ENCODE measurements at regions not wholly inside any gene's neighbourhood (a gene's known extent, or its start where the extent isn't known, plus 50 kb on each side); places are given as distances from the start of the nearest gene placed in this dataset.
A peak's percentile ranks its signal among the peaks of the same experiment; 100 is the strongest.

DNA sequence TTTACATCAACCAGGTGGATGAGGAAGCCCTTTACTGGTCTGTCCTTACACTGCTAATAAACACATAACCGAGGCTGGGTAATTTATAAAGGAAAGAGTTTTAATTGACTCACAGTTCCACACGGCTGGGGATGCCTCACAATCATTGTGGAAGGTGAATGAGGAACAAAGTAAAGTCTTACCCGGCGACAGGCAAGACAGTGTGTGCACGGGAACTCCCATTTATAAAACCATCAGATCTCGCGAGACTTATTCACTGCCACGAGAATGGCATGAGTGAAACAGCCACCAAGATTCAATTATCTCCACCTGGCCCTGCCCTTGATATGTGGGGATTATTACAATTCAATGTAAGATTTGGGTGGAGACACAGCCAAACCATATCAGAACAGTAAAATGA is 67.3 kb upstream of the GRAMD2B start:
- Histone ChIP-seq H3K9ac (ENCODE audit: low read length) (no peak overlapping the region), H3K9me3 (ENCODE audit: insufficient read depth, low read depth, low read length) (no peaks in the 10 kb centered on the region), H2BK120ac (ENCODE audit: insufficient read depth, low read length, poor library complexity) (no peak overlapping the region), H4K8ac (ENCODE audit: low read depth, low read length) (no peak overlapping the region), H3K4me3 (ENCODE audit: low read depth, low read length) (no peak overlapping the region), H3K4me2 (ENCODE audit: low read length) (no peak overlapping the region), H3K4ac (ENCODE audit: low read depth, low read length) (no peak overlapping the region), H2BK12ac (ENCODE audit: low read length) (no peak overlapping the region), H4K91ac (ENCODE audit: low read depth, low read length) (peak overlapping the region; percentile 4), H2BK5ac (ENCODE audit: low read depth, low read length, poor library complexity) (no peak overlapping the region), H2AK5ac (ENCODE audit: low read length) (no peak overlapping the region), H4K12ac (ENCODE audit: low read depth, low read length) (no peak overlapping the region), H3K79me2 (ENCODE audit: control insufficient read depth, insufficient read depth, low read length, poor library complexity) (no peaks in the 10 kb centered on the region), H3K36me3 (ENCODE audit: control insufficient read depth in 1 of 2, insufficient read depth in 2 of 2, low read length in 2 of 2) (no peaks in the 10 kb centered on the region), H3K27me3 (ENCODE audit: insufficient read depth, low read length) (no peaks in the 10 kb centered on the region), H2AFZ (ENCODE audit: insufficient read depth, low read length, poor library complexity) (no peak overlapping the region), H3K23ac (ENCODE audit: low read length) (no peak overlapping the region), H3K27ac (ENCODE audit: low read depth, low read length) (no peak overlapping the region), H3K14ac (ENCODE audit: low read length) (no peak overlapping the region), H3K4me1 (ENCODE audit: control insufficient read depth in 1 of 2, insufficient read depth in 2 of 2, low read length in 2 of 2) (no peaks in the 10 kb centered on the region), H3K18ac (ENCODE audit: low read length) (no peak overlapping the region), H3K79me1 (ENCODE audit: low read length) (peaks cover 9% of the 10 kb centered on the region)
- no peak for DNase-seq
- no CpG with 5 or more reads among the region's 8 CpGs for WGBS (ENCODE audit: extremely low coverage, insufficient coverage, insufficient read length)

DNA sequence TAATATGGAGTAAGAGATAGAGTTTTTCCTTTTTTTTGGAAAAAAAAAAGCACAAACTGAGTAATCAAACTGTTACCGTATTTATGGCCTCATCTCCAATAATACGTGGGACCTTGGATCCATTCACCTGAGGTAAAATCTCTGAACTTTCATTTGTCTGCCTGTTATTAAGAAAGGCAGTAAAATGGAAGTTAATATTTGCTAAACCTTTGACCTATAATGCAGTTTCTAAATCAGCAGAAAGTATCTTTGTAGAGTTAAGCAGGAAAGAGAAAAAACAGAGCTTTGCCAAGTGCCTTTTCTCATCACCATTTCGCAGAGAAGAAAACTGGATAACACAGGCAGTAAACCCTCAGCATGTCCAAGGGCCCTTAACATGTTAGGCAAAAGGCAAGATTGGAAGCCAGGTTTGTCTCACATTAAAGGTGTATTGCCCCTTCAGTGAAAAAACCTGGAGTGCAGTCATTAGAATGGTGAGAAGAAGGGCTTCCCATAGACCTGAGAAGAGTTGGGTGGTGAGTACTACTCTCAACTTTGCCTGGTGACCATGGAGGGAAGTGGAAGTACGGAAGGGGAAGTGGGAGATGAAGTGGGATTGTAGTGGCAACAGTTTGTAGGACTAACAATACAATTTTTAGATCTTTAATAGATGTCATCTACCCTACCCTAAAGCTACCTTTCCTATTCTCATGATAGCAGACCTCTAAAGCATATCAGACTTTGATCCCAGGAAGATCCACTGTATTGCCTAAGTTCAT is 65.4 kb upstream of the GRAMD2B start:
- WGBS (ENCODE audit: extremely low coverage, insufficient coverage, insufficient read length), result no CpG with 5 or more reads among the region's 4 CpGs
- no peak overlapping the region for H2BK120ac ChIP-seq (ENCODE audit: insufficient read depth, low read length, poor library complexity)
- H3K4me3 ChIP-seq (ENCODE audit: low read depth, low read length), result no peak overlapping the region
- H2AK5ac ChIP-seq (ENCODE audit: low read length), result no peak overlapping the region
- no peaks in the 10 kb centered on the region for H3K27me3 ChIP-seq (ENCODE audit: insufficient read depth, low read length)
- no peak overlapping the region for H2BK12ac ChIP-seq (ENCODE audit: low read length)
- H4K12ac ChIP-seq (ENCODE audit: low read depth, low read length), result no peak overlapping the region
- peaks cover 3% of the 10 kb centered on the region for H3K79me2 ChIP-seq (ENCODE audit: control insufficient read depth, insufficient read depth, low read length, poor library complexity)
- H3K14ac ChIP-seq (ENCODE audit: low read length), result no peak overlapping the region
- no peak overlapping the region for H3K4me2 ChIP-seq (ENCODE audit: low read length)
- no peak for DNase-seq
- H3K9ac ChIP-seq (ENCODE audit: low read length), result no peak overlapping the region
- H3K79me1 ChIP-seq (ENCODE audit: low read length), result peaks cover 13% of the 10 kb centered on the region
- H3K36me3 ChIP-seq (ENCODE audit: control insufficient read depth in 1 of 2, insufficient read depth in 2 of 2, low read length in 2 of 2), result no peaks in the 10 kb centered on the region
- H3K27ac ChIP-seq (ENCODE audit: low read depth, low read length), result no peak overlapping the region
- H3K4ac ChIP-seq (ENCODE audit: low read depth, low read length), result no peak overlapping the region
- no peak overlapping the region for H4K8ac ChIP-seq (ENCODE audit: low read depth, low read length)
- H3K23ac ChIP-seq (ENCODE audit: low read length), result no peak overlapping the region
- no peak overlapping the region for H2AFZ ChIP-seq (ENCODE audit: insufficient read depth, low read length, poor library complexity)
- H3K4me1 ChIP-seq (ENCODE audit: control insufficient read depth in 1 of 2, insufficient read depth in 2 of 2, low read length in 2 of 2), result no peaks in the 10 kb centered on the region
- no peak overlapping the region for H2BK5ac ChIP-seq (ENCODE audit: low read depth, low read length, poor library complexity)
- H3K18ac ChIP-seq (ENCODE audit: low read length), result no peak overlapping the region
- no peak overlapping the region for H4K91ac ChIP-seq (ENCODE audit: low read depth, low read length)
- no peaks in the 10 kb centered on the region for H3K9me3 ChIP-seq (ENCODE audit: insufficient read depth, low read depth, low read length)

DNA sequence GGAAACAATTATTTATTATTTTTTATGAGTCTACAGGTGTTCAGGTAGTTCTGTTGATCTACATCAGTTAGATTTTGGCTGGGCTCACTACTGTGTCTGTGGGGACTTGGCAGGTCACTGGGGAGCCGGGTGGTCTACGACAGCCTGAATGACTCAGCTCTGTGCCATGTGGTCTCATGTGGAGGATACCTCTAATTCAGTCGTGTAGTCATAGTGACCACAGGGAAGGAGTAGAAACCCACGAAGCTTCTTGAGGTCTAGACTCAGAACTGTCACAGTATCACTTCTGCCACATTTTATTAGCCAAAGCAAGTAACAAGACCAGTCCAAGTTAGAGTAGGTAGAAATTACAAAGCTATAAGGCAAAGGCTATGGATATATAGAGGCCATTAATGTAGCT is 64.7 kb upstream of the GRAMD2B start:
- Histone ChIP-seq H2BK120ac (ENCODE audit: insufficient read depth, low read length, poor library complexity) (peak overlapping the region; percentile 30), H4K12ac (ENCODE audit: low read depth, low read length) (no peak overlapping the region), H2AFZ (ENCODE audit: insufficient read depth, low read length, poor library complexity) (no peak overlapping the region), H2BK5ac (ENCODE audit: low read depth, low read length, poor library complexity) (no peak overlapping the region), H3K36me3 (ENCODE audit: control insufficient read depth in 1 of 2, insufficient read depth in 2 of 2, low read length in 2 of 2) (no peaks in the 10 kb centered on the region), H4K91ac (ENCODE audit: low read depth, low read length) (no peak overlapping the region), H3K14ac (ENCODE audit: low read length) (no peak overlapping the region), H3K4ac (ENCODE audit: low read depth, low read length) (no peak overlapping the region), H3K27ac (ENCODE audit: low read depth, low read length) (no peak overlapping the region), H2AK5ac (ENCODE audit: low read length) (peak overlapping the region; percentile 47), H3K79me1 (ENCODE audit: low read length) (peaks cover 13% of the 10 kb centered on the region), H3K9ac (ENCODE audit: low read length) (no peak overlapping the region), H3K18ac (ENCODE audit: low read length) (no peak overlapping the region), H3K9me3 (ENCODE audit: insufficient read depth, low read depth, low read length) (no peaks in the 10 kb centered on the region), H3K4me1 (ENCODE audit: control insufficient read depth in 1 of 2, insufficient read depth in 2 of 2, low read length in 2 of 2) (no peaks in the 10 kb centered on the region), H3K23ac (ENCODE audit: low read length) (no peak overlapping the region), H3K4me3 (ENCODE audit: low read depth, low read length) (no peak overlapping the region), H3K79me2 (ENCODE audit: control insufficient read depth, insufficient read depth, low read length, poor library complexity) (peaks cover 3% of the 10 kb centered on the region), H3K4me2 (ENCODE audit: low read length) (no peak overlapping the region), H4K8ac (ENCODE audit: low read depth, low read length) (no peak overlapping the region), H2BK12ac (ENCODE audit: low read length) (peak overlapping the region; percentile 79), H3K27me3 (ENCODE audit: insufficient read depth, low read length) (no peaks in the 10 kb centered on the region)
- WGBS (ENCODE audit: extremely low coverage, insufficient coverage, insufficient read length), result no CpG with 5 or more reads among the region's 4 CpGs
- DNase-seq, result no peak

DNA sequence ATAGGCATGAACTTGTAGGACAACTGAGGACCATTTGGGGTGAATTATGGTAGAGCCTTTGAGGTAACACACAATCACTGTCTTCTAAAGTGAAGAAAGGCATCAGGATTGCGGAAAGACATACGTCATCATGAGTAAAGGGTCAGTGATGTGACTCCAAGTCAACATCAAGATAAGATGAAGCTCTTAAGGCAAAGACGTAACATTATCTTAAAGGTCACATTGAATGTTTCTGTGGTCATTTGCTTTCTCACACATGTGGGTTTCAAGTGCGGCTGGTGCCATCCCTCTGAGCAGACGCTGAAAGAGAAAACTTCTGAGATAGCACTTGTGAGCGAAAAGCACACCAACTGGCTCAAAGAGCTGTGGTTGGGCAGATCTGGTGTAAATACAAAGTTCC is 63.3 kb upstream of the GRAMD2B start:
- peaks cover 3% of the 10 kb centered on the region for H3K79me2 ChIP-seq (ENCODE audit: control insufficient read depth, insufficient read depth, low read length, poor library complexity)
- no CpG with 5 or more reads among the region's 6 CpGs for WGBS (ENCODE audit: extremely low coverage, insufficient coverage, insufficient read length)
- H3K4me2 ChIP-seq (ENCODE audit: low read length), result no peak overlapping the region
- peak overlapping the region; percentile 29 for H2BK12ac ChIP-seq (ENCODE audit: low read length)
- H3K4me3 ChIP-seq (ENCODE audit: low read depth, low read length), result no peak overlapping the region
- no peaks in the 10 kb centered on the region for H3K9me3 ChIP-seq (ENCODE audit: insufficient read depth, low read depth, low read length)
- no peak overlapping the region for H4K12ac ChIP-seq (ENCODE audit: low read depth, low read length)
- peak; percentile 57 to 88 for DNase-seq
- peak overlapping the region; percentile 12 for H4K91ac ChIP-seq (ENCODE audit: low read depth, low read length)
- peaks cover 9% of the 10 kb centered on the region for H3K79me1 ChIP-seq (ENCODE audit: low read length)
- no peak overlapping the region for H3K9ac ChIP-seq (ENCODE audit: low read length)
- no peak overlapping the region for H3K14ac ChIP-seq (ENCODE audit: low read length)
- no peak overlapping the region for H3K23ac ChIP-seq (ENCODE audit: low read length)
- no peak overlapping the region for H3K4ac ChIP-seq (ENCODE audit: low read depth, low read length)
- H2AFZ ChIP-seq (ENCODE audit: insufficient read depth, low read length, poor library complexity), result no peak overlapping the region
- H2AK5ac ChIP-seq (ENCODE audit: low read length), result no peak overlapping the region
- H2BK120ac ChIP-seq (ENCODE audit: insufficient read depth, low read length, poor library complexity), result no peak overlapping the region
- peak overlapping the region; percentile 5 for H2BK5ac ChIP-seq (ENCODE audit: low read depth, low read length, poor library complexity)
- no peaks in the 10 kb centered on the region for H3K27me3 ChIP-seq (ENCODE audit: insufficient read depth, low read length)
- no peaks in the 10 kb centered on the region for H3K36me3 ChIP-seq (ENCODE audit: control insufficient read depth in 1 of 2, insufficient read depth in 2 of 2, low read length in 2 of 2)
- H3K27ac ChIP-seq (ENCODE audit: low read depth, low read length), result peak overlapping the region; percentile 67
- no peak overlapping the region for H3K18ac ChIP-seq (ENCODE audit: low read length)
- no peak overlapping the region for H4K8ac ChIP-seq (ENCODE audit: low read depth, low read length)
- H3K4me1 ChIP-seq (ENCODE audit: control insufficient read depth in 1 of 2, insufficient read depth in 2 of 2, low read length in 2 of 2), result no peaks in the 10 kb centered on the region
